ENCODE measurements at regions not wholly inside any gene's neighbourhood (a gene's known extent, or its start where the extent isn't known, plus 50 kb on each side); places are given as distances from the start of the nearest gene placed in this dataset.

- 82 to 86% methylated on average over 1 of the region's 1 CpG for WGBS, 2 donors
- Histone ChIP-seq H3K4me3 (no peak overlapping the region), H3K36me3 (no peaks in the 10 kb centered on the region), H3K27ac (no peak overlapping the region), H3K9me3 (peaks cover 0 to 25% (median 0%) of the 10 kb centered on the region in 3 donors), H3K27me3 (peaks cover 0 to 36% (median 0%) of the 10 kb centered on the region in 4 donors), H3K4me1 (peaks cover 0 to 6% (median 0%) of the 10 kb centered on the region in 3 donors)
- DNase-seq, result no peak
- intact Hi-C loops (cut with DNase I), result no loop called here
- TF ChIP-seq POLR2A (IDR thresholded peaks at IDR 0.05) (no peak), CTCF (IDR thresholded peaks at IDR 0.05) (no peak)
Observed at GRCh38 chr7:4552985-4553384, 129.1 kb upstream of the FOXK1 start.

GRCh38 chr7:4556868-4557793 is 125.0 kb upstream of the FOXK1 start:
- 51 to 63% methylated on average over 12 to 17 of the region's 18 CpGs for WGBS, 2 donors
- intact Hi-C loops (cut with DNase I), result no loop called here
- peaks cover 0 to 6% (median 0%) of the 10 kb centered on the region in 3 donors for H3K4me1 ChIP-seq
- peaks cover 0 to 51% (median 0%) of the 10 kb centered on the region in 4 donors for H3K27me3 ChIP-seq
- no peak overlapping the region for H3K27ac ChIP-seq
- no peaks in the 10 kb centered on the region for H3K36me3 ChIP-seq
- no peak for DNase-seq
- peaks cover 0 to 23% (median 0%) of the 10 kb centered on the region in 3 donors for H3K9me3 ChIP-seq
- TF ChIP-seq CTCF (IDR thresholded peaks at IDR 0.05) (no peak), POLR2A (IDR thresholded peaks at IDR 0.05) (no peak)
- no peak overlapping the region for H3K4me3 ChIP-seq

GRCh38 chr7:4561795-4562194 is 120.3 kb upstream of the FOXK1 start:
- H3K36me3 ChIP-seq, result no peaks in the 10 kb centered on the region
- intact Hi-C loops (cut with DNase I), result no loop called here
- no peaks in the 10 kb centered on the region for H3K9me3 ChIP-seq
- H3K4me1 ChIP-seq, result peaks cover 0 to 6% (median 0%) of the 10 kb centered on the region in 3 donors
- no peak overlapping the region for H3K27ac ChIP-seq
- 25 to 38% methylated on average over 2 to 3 of the region's 3 CpGs for WGBS, 2 donors
- peaks cover 0 to 54% (median 0%) of the 10 kb centered on the region in 4 donors for H3K27me3 ChIP-seq
- no peak overlapping the region for H3K4me3 ChIP-seq
- TF ChIP-seq POLR2A (IDR thresholded peaks at IDR 0.05), result no peak
- TF ChIP-seq CTCF (IDR thresholded peaks at IDR 0.05), result no peak
- DNase-seq, result no peak

GRCh38 chr7:4566714-4567113 is 115.4 kb upstream of the FOXK1 start:
- no peak for TF ChIP-seq CTCF (IDR thresholded peaks at IDR 0.05)
- TF ChIP-seq POLR2A (IDR thresholded peaks at IDR 0.05), result no peak
- no peak for DNase-seq
- H3K27me3 ChIP-seq, result peaks cover 0 to 18% (median 0%) of the 10 kb centered on the region in 4 donors
- no peak overlapping the region for H3K27ac ChIP-seq
- WGBS, 2 donors, result 73 to 75% methylated on average over 2 of the region's 2 CpGs
- H3K36me3 ChIP-seq, result no peaks in the 10 kb centered on the region
- no peak overlapping the region for H3K4me3 ChIP-seq
- intact Hi-C loops (cut with DNase I), result no loop called here
- no peaks in the 10 kb centered on the region for H3K9me3 ChIP-seq
- H3K4me1 ChIP-seq, result no peaks in the 10 kb centered on the region

- Histone ChIP-seq H3K4me3 (no peak overlapping the region), H3K27me3 (peaks cover 0 to 6% (median 0%) of the 10 kb centered on the region in 4 donors)
Observed at GRCh38 chr7:4574851-4575250, 107.2 kb upstream of the FOXK1 start.

More at GRCh38 chr7:4574851-4575250, 107.2 kb upstream of the FOXK1 start:
- Histone ChIP-seq H3K4me1 (no peaks in the 10 kb centered on the region), H3K9me3 (no peaks in the 10 kb centered on the region), H3K36me3 (no peaks in the 10 kb centered on the region), H3K27ac (no peak overlapping the region)
- intact Hi-C loops (cut with DNase I), result no loop called here
- TF ChIP-seq POLR2A (IDR thresholded peaks at IDR 0.05) (no peak), CTCF (IDR thresholded peaks at IDR 0.05) (no peak)
- DNase-seq, result no peak

Data from esophagus squamous epithelium (tissue), 5 donors.